ENCODE measurements at regions not wholly inside any gene's neighbourhood (a gene's known extent, or its start where the extent isn't known, plus 50 kb on each side); places are given as distances from the start of the nearest gene placed in this dataset.
A peak's percentile ranks its signal among the peaks of the same experiment; 100 is the strongest.

- TF ChIP-seq RBM22 (optimal IDR thresholded peaks at IDR 0.05; ENCODE audit: low read length) (no peak), ZNF431 (CRISPR knock-in tag; IDR thresholded peaks at IDR 0.05; ENCODE audit: borderline replicate concordance, low read depth) (no peak), EED (CRISPR knock-in tag; IDR thresholded peaks at IDR 0.05) (no peak), ZBTB8A (CRISPR knock-in tag; IDR thresholded peaks at IDR 0.05; ENCODE audit: borderline replicate concordance, low read depth) (no peak), ZNF775 (CRISPR knock-in tag; IDR thresholded peaks at IDR 0.05; ENCODE audit: borderline replicate concordance) (no peak), ZNF761 (CRISPR knock-in tag; conservative IDR thresholded peaks at IDR 0.05) (no peak), SKIL (CRISPR knock-in tag; IDR thresholded peaks at IDR 0.05; ENCODE audit: borderline replicate concordance) (no peak), FOXC1 (CRISPR knock-in tag; IDR thresholded peaks at IDR 0.05; ENCODE audit: borderline replicate concordance) (no peak), ZNF609 (CRISPR knock-in tag; IDR thresholded peaks at IDR 0.05; ENCODE audit: borderline replicate concordance) (peak; percentile 48; the same call in 1 of the 2 replicates), AFF4 (CRISPR knock-in tag; IDR thresholded peaks at IDR 0.05) (0 out of 2 replicates have a peak, but pooled peaks have one; percentile 29)
- TF ChIP-seq, protein P1, sequence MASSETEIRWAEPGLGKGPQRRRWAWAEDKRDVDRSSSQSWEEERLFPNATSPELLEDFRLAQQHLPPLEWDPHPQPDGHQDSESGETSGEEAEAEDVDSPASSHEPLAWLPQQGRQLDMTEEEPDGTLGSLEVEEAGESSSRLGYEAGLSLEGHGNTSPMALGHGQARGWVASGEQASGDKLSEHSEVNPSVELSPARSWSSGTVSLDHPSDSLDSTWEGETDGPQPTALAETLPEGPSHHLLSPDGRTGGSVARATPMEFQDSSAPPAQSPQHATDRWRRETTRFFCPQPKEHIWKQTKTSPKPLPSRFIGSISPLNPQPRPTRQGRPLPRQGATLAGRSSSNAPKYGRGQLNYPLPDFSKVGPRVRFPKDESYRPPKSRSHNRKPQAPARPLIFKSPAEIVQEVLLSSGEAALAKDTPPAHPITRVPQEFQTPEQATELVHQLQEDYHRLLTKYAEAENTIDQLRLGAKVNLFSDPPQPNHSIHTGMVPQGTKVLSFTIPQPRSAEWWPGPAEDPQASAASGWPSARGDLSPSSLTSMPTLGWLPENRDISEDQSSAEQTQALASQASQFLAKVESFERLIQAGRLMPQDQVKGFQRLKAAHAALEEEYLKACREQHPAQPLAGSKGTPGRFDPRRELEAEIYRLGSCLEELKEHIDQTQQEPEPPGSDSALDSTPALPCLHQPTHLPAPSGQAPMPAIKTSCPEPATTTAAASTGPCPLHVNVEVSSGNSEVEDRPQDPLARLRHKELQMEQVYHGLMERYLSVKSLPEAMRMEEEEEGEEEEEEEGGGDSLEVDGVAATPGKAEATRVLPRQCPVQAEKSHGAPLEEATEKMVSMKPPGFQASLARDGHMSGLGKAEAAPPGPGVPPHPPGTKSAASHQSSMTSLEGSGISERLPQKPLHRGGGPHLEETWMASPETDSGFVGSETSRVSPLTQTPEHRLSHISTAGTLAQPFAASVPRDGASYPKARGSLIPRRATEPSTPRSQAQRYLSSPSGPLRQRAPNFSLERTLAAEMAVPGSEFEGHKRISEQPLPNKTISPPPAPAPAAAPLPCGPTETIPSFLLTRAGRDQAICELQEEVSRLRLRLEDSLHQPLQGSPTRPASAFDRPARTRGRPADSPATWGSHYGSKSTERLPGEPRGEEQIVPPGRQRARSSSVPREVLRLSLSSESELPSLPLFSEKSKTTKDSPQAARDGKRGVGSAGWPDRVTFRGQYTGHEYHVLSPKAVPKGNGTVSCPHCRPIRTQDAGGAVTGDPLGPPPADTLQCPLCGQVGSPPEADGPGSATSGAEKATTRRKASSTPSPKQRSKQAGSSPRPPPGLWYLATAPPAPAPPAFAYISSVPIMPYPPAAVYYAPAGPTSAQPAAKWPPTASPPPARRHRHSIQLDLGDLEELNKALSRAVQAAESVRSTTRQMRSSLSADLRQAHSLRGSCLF (CRISPR knock-in tag; IDR thresholded peaks at IDR 0.05; ENCODE audit: borderline replicate concordance), result no peak
- TF ChIP-seq, protein P2, sequence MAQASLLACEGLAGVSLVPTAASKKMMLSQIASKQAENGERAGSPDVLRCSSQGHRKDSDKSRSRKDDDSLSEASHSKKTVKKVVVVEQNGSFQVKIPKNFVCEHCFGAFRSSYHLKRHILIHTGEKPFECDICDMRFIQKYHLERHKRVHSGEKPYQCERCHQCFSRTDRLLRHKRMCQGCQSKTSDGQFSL (CRISPR knock-in tag; IDR thresholded peaks at IDR 0.05), result no peak
These were observed 62.6 kb upstream of the ALB start (continued) for GRCh38 chr4:73341454-73341853.
